ENCODE measurements at regions not wholly inside any gene's neighbourhood (a gene's known extent, or its start where the extent isn't known, plus 50 kb on each side); places are given as distances from the start of the nearest gene placed in this dataset.

- TF ChIP-seq CTCF (IDR thresholded peaks at IDR 0.05 in 8 of 11, conservative IDR thresholded peaks at IDR 0.05 in 3 of 11): no peak
- no peak for TF ChIP-seq POLR2AphosphoS5 (IDR thresholded peaks at IDR 0.05)
- no peak for TF ChIP-seq POLR2A (IDR thresholded peaks at IDR 0.05)
Observed at GRCh38 chr12:58372298-58372697, 430.9 kb downstream of the ATP23 start.

Data from spleen (tissue), 7 donors.